ENCODE measurements at regions not wholly inside any gene's neighbourhood (a gene's known extent, or its start where the extent isn't known, plus 50 kb on each side); places are given as distances from the start of the nearest gene placed in this dataset.

GRCh38 chr21:39009587-39010225 lies 173.5 kb downstream of the PSMG1 start:
- Histone ChIP-seq H3K9me3 (ENCODE audit: control insufficient read depth in 4 of 4, insufficient read depth in 3 of 4, low read length in 3 of 4) (peaks cover 0 to 2% (median 0%) of the 10 kb centered on the region in 4 donors), H3K27ac (ENCODE audit: low read depth in 1 of 2, low read length in 1 of 2) (peak overlapping the region in 1 of 2 donors; percentile 49), H3K4me1 (ENCODE audit: control insufficient read depth in 5 of 5, insufficient read depth in 5 of 5, low read length in 5 of 5) (peaks cover 0 to 42% (median 21%) of the 10 kb centered on the region in 5 donors), H3K36me3 (ENCODE audit: control insufficient read depth in 4 of 4, insufficient read depth in 4 of 4, low read length in 4 of 4) (no peaks in the 10 kb centered on the region), H3K27me3 (ENCODE audit: control insufficient read depth in 3 of 3, insufficient read depth in 3 of 3, low read length in 2 of 3) (no peaks in the 10 kb centered on the region), H3K9ac (ENCODE audit: insufficient read depth in 1 of 2, low read length in 2 of 2) (no peak overlapping the region), H3K4me3 (no peak overlapping the region)
- ATAC-seq (ENCODE audit: insufficient read depth, low FRiP score) (no peak), DNase-seq (no peak)
- 63 to 75% methylated on average over 7 of the region's 7 CpGs for WGBS, 2 donors
- TF ChIP-seq, protein P1, sequence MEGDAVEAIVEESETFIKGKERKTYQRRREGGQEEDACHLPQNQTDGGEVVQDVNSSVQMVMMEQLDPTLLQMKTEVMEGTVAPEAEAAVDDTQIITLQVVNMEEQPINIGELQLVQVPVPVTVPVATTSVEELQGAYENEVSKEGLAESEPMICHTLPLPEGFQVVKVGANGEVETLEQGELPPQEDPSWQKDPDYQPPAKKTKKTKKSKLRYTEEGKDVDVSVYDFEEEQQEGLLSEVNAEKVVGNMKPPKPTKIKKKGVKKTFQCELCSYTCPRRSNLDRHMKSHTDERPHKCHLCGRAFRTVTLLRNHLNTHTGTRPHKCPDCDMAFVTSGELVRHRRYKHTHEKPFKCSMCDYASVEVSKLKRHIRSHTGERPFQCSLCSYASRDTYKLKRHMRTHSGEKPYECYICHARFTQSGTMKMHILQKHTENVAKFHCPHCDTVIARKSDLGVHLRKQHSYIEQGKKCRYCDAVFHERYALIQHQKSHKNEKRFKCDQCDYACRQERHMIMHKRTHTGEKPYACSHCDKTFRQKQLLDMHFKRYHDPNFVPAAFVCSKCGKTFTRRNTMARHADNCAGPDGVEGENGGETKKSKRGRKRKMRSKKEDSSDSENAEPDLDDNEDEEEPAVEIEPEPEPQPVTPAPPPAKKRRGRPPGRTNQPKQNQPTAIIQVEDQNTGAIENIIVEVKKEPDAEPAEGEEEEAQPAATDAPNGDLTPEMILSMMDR (IDR thresholded peaks at IDR 0.05; ENCODE audit: control extremely low read depth, extremely low read depth), result no peak

DNA sequence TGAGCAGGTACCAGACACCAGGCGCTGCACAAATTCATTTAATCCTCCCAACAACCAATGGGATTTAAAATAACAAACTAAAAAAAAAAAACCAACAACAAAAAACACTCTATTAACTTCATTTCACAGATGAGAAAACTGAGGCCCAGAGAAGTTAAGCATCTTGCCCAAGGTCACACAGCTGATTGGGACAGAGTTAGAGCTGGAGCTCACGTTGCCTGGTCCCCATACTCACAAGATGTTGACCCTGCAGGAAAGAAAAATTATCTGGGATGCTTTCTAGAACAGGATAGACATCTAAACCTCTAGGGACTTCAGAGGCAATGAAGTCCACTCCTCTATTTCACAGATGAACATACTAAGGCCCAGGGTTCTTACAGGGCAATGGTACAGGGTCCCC lies 175.3 kb downstream of the PSMG1 start:
- Histone ChIP-seq H3K9me3 (ENCODE audit: control insufficient read depth in 4 of 4, insufficient read depth in 3 of 4, low read length in 3 of 4) (no peaks in the 10 kb centered on the region), H3K4me1 (ENCODE audit: control insufficient read depth in 5 of 5, insufficient read depth in 5 of 5, low read length in 5 of 5) (peaks cover 0 to 50% (median 37%) of the 10 kb centered on the region in 5 donors), H3K9ac (ENCODE audit: insufficient read depth in 1 of 2, low read length in 2 of 2) (no peak overlapping the region), H3K27me3 (ENCODE audit: control insufficient read depth in 3 of 3, insufficient read depth in 3 of 3, low read length in 2 of 3) (no peaks in the 10 kb centered on the region), H3K4me3 (no peak overlapping the region), H3K36me3 (ENCODE audit: control insufficient read depth in 4 of 4, insufficient read depth in 4 of 4, low read length in 4 of 4) (no peaks in the 10 kb centered on the region), H3K27ac (ENCODE audit: low read depth in 1 of 2, low read length in 1 of 2) (peak overlapping the region in 1 of 2 donors; percentile 58)
- TF ChIP-seq, protein P1 (IDR thresholded peaks at IDR 0.05; ENCODE audit: control extremely low read depth, extremely low read depth), result no peak
- ATAC-seq (ENCODE audit: insufficient read depth, low FRiP score), result no peak
- DNase-seq, result no peak
- WGBS, 2 donors, result 92 to 98% methylated on average over 2 of the region's 2 CpGs

GRCh38 chr21:39007532-39007931 lies 175.7 kb downstream of the PSMG1 start:
- TF ChIP-seq, protein P1 (IDR thresholded peaks at IDR 0.05; ENCODE audit: control extremely low read depth, extremely low read depth), result no peak
- 42 to 65% methylated on average over 8 of the region's 8 CpGs for WGBS, 2 donors
- no peak for ATAC-seq (ENCODE audit: insufficient read depth, low FRiP score)
- H3K27ac ChIP-seq (ENCODE audit: low read depth in 1 of 2, low read length in 1 of 2), result peak overlapping the region; percentile 42 to 57
- H3K9me3 ChIP-seq (ENCODE audit: control insufficient read depth in 4 of 4, insufficient read depth in 3 of 4, low read length in 3 of 4), result no peaks in the 10 kb centered on the region
- H3K36me3 ChIP-seq (ENCODE audit: control insufficient read depth in 4 of 4, insufficient read depth in 4 of 4, low read length in 4 of 4), result no peaks in the 10 kb centered on the region
- H3K9ac ChIP-seq (ENCODE audit: insufficient read depth in 1 of 2, low read length in 2 of 2), result no peak overlapping the region
- no peak for DNase-seq
- H3K27me3 ChIP-seq (ENCODE audit: control insufficient read depth in 3 of 3, insufficient read depth in 3 of 3, low read length in 2 of 3), result no peaks in the 10 kb centered on the region
- peaks cover 0 to 53% (median 37%) of the 10 kb centered on the region in 5 donors for H3K4me1 ChIP-seq (ENCODE audit: control insufficient read depth in 5 of 5, insufficient read depth in 5 of 5, low read length in 5 of 5)
- no peak overlapping the region for H3K4me3 ChIP-seq

Measured in lung (tissue), 11 donors.